Right forelimb (tissue), 1 donor: ENCODE measurements at regions not wholly inside any gene's neighbourhood (a gene's known extent, or its start where the extent isn't known, plus 50 kb on each side); places are given as distances from the start of the nearest gene placed in this dataset.

ENCODE experiments used
- DNase-seq: peaks from one replicate; pipeline ENCODE4 v3.0.0-alpha.2; 2018

DNA sequence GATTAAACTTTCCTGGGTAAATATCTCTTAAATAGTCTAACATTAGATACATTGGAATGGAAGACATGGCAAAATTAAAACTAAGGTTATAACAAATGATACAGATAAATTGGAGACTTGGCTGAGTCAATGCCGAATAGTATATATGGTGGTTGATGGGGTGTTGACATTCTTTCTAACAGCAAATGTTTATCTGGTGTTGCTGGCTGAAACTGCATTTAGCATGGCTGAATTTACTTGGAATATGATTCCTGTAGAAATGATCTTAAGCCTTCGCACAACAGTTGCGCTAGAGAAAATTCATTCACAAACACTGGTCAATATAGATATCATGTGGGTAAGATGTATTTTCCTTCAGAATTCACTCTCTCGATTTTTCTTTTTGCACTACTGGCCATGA lies 646.0 kb upstream of the CXADR start:
- no peak for DNase-seq

DNA sequence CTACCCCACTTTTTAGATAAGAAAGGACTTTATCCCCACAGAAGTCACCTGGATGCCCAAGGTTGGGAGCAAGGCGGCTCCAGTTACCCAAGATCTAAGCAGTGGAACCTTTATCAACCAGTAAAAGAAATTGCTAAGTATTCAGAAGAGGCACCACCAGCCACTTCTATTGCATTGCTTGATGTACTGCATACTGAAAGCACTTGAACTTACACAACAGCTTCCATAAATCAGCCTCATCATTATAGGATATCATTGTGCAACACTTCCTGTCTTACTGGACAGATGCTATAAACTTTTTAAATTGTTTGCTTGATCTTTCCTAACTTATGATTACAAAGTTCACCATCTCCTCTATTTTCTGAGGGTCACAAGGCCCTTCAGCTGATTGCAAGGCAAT lies 642.7 kb upstream of the CXADR start:
- no peak for DNase-seq

DNA sequence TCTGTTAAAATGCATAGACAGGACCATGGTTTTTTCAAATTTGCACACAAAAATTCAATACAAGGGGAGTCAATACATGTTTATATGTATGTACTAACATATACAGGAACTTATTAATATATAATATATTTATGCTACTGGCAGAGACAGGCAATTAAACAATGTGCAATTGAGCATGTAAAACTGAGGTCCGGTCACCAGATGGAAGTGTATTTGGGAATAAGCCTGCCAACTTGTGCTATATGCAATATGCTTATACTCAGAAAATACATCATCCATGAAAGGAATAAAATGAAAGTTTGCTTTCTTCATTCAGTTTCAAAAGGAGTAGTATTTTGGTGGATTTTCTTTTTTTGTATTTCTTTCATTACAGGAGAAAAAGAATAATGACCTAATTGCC lies 640.2 kb upstream of the CXADR start:
- DNase-seq, result no peak

DNA sequence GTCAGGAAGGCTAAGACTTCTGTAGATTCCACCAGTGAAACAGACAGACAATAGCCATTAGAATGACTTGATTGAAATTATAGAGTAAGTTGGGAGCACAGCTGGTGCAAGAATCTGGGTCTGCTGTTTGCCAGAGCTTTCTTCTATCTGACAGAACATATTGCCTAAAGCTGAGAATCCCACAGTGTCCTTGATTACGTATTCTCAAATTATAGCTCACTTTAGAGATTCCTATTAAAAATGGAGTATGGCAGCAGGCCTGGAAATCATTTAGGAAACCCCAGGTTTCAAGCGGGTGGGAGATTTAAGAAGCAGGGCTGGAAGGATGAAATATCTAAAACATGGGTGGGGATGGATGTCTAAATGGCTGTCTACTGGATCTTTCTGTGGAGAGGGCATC lies 639.7 kb upstream of the CXADR start:
- no peak for DNase-seq

DNA sequence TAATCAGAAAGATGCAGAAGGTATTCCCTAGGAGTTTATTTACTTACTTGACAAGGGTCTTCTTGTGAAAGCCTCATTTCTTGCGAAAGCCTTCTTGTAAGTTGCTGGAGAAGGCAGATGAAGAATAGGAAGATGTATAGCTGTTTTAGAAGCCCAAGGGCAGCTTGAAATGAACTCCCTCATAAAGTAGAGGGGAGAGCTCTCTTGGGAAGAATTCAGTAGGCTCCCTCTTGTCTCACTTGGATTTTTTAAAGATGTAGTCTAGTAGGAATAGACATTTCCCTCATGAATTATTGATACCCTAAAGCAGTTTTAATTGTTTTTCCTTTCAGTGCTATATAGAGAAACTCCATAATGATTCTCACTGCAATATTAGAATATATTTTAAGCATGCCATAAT lies 639.2 kb upstream of the CXADR start:
- DNase-seq, result no peak

- no peak for DNase-seq
These were observed 633.4 kb upstream of the CXADR start for GRCh38 chr21:16879479-16879878.

DNA sequence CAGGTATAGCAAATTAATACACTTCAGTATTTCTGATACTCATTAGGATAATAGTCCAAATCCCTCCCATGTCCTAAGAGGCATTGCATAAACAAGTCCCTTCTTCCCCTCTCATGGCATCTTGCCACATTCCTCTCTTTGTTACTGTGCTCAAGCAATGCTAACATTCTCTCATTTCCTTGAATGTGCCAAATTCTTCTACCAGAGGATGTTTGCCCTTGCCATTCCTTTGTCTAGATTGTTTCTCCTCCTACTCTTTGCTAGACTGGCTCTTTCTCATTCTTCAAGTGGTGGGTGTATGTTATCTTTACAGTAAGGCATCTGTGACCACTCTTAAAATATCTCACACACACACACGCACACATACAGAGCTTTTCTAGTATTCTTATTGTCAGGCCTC lies 621.0 kb upstream of the CXADR start:
- DNase-seq, result no peak

DNA sequence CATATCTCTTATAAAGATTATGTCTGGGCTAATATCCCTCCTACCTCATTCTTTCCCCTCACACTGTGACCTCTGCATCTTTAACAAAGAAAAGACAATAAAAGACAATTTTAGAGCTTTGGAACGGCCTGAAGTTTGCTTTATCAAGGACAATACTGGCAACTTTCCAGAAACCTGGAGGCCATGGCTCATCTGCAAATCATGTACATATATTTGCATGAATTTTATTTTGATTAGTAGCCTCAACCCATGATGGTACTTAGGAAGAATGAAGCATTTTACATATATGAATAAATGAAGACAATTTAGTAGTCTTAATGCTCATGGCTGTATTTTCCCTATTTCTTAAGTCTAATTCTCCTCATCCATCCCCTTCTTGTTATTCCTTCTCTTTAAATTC lies 612.2 kb upstream of the CXADR start:
- DNase-seq, result no peak

DNA sequence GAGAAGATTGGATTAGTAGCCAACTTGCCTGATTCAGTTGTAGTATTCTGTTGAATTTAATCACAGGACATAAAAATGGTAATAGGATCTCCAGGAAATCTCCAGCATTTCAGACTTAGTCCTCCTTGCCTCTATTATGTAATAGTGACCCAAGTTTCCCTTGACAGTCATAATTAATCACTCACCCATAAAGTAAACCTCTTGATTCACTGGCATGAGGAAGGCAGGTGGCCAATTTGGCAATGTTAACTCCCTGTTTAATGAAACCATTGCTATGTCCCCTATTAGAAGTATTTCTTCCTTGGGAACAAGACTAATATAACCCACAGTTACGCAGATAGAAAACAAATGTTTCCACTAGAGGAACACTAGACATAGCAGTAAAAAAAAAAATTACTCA lies 604.8 kb upstream of the CXADR start:
- DNase-seq, result no peak

DNA sequence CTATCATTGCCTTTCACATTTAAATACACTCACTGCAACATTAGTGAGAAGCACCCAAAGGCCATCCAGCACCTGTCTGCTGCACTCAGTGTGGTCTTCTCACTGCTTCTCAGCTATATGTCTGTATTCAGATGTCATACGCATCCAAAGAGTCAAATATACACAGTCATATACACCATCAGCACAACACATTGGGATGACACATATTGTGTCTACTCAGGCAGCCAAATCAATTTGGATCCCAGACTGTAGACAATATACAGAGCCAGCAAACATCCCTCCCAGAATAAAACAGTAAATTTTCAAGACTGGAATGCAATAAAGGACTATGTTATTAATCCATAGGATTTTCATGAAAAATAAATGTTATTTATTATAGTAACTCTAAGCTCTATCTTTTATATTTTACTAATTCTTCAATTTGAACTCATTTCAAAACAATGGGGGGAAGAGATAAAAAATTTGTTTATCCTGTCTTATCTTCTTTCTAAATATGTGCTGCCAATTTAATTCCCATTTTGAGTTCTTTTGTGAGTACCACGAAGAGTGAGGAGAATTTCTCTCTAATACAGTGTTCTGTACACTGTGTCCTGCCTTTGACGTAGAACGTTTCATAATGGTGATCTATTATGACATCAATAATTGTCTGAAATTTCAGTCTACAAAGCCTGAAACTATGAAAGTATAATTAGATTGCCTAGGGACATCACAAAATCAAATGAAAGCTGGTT lies 602.2 kb upstream of the CXADR start:
- no peak for DNase-seq

GRCh38 chr21:16911166-16911607 lies 601.7 kb upstream of the CXADR start:
- no peak for DNase-seq

DNA sequence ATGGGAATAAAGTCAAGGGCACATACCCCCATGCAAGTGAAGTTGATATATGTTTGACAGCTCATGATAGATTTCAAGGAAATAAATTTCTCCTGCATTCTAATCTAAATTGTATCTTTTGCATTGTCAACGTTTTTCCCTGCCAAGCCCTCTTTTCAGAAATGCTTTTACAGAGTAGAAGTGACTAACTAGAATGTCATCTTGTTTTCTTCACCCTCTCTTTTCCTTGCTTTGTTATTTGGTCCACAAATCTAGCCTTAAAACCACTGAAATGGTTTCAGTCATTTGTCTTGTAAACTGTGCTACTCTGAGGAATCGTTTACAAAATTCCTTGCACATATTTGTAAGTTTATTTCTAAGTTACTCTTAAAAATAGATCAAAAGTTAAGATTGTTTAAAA lies 600.8 kb upstream of the CXADR start:
- DNase-seq, result no peak

- no peak for DNase-seq
These were observed 599.8 kb upstream of the CXADR start for GRCh38 chr21:16913010-16913409.

GRCh38 chr21:16928439-16928838 lies 584.4 kb upstream of the CXADR start:
- DNase-seq, result no peak

DNA sequence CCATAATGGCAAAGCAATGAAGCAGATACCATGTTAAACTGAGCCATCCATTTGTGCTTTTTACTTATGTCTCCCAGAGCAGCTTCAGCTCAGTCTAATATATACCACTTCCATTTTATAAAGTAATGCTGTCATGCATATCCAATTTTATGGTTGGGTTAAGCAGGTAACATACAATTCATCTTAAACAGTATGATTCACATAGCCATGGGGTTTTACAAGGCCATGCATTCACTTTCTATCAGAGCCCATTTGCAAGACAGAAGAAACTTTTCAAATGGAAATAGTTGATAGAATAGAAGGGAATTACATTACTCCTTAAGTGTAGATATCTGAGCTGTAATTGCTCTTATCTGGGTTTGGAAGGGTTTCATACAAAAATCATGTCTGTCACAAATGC lies 580.5 kb upstream of the CXADR start:
- no peak for DNase-seq

DNA sequence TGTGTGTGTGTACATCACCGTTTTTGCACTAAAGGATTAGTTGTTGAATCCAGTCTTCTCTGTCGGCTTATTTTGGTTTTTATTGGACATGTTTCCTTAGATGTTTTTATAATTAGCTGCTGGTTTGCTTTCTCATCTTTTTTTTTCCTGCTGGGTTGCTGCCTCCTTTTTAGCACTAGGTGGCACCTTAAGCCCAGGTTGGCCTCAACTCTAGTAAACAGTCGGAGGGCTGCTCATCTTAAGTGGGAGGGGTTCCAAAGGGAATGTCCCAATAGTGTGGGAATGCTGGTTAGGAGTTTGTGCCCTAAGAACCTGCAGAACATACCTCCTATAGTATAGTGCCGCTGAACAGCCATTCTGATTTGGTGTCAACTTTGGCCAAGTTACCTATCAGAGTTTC lies 570.1 kb upstream of the CXADR start:
- no peak for DNase-seq

GRCh38 chr21:16943231-16943630 lies 569.6 kb upstream of the CXADR start:
- no peak for DNase-seq

DNA sequence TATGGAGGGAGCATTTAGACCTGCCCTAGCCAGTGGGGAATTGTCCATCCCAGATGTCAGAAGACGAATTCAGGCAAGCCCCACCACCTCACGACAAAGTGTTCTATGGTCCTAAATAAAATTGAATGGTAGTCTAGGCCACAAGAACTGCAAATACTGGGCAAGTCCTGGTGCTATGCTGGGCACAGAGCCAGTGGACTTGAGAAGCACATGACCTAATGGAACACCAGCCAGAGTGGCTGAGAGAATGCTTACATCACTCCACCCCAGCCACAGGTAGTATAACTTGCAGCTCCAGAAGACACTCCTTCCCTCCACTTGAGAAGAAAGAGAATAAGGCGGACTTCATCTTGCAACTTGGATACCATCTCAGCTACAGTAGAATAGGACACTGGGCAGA lies 567.3 kb upstream of the CXADR start:
- DNase-seq, result no peak

- DNase-seq, result no peak
These were observed 556.0 kb upstream of the CXADR start for GRCh38 chr21:16956824-16957223.

DNA sequence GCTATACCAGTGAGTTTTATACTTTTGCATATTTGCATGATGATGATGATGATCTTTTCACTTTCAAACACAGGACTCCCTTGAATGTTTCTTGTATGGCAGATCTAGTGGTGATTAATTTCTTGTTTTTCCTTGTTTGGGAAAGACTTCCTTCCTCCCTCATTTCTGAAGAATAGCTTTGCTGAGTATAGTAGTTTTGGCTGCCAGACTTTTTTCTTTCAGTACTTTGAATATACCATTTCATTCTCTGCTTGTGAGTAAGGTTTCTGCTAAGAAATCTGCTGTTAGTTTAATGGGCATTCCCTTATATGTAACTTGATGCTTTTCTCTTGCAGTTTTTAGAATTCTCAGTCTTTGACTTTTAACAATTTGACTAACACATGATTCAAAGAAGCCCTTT lies 547.4 kb upstream of the CXADR start:
- no peak for DNase-seq

- DNase-seq, result no peak
These were observed 544.4 kb upstream of the CXADR start for GRCh38 chr21:16968436-16968835.

DNA sequence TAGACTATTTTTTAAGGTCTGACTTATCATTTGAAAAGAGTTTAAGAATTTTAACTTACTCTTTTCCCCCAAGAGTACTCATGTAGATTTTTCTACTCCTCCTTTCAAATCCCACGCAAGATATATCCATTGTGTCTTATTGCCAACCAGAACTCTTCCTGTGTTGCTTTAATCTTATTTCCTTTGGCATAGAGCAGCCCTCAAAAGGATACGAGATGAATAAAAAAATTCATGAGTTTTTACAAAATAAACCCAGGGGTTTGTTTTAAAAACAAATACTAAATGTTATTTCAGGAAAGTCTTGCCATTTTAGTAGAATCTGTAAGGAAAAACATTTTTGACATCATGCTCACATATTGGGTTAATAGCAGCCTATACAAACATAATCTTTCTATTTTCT lies 543.2 kb upstream of the CXADR start:
- DNase-seq, result no peak

- DNase-seq, result no peak
These were observed 538.8 kb upstream of the CXADR start for GRCh38 chr21:16974060-16974459.

DNA sequence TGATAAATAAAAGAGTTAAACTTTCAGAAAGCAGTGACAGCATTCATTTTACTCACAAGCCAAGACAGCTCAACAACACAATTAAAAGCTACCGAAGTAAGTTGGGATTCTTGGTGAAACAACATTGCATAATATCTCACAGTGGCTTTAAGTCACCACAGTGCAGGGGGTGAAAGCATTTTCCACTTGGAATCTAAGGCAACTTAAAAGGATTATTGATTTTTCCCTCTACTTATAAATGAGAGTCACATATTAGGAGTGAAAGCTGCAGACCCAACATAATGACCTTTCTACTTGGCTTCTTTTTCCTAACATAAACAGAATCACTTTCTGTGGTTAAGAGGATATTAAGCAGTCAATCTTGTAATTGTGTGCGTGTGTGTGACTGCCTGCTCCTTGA lies 536.6 kb upstream of the CXADR start:
- no peak for DNase-seq

DNA sequence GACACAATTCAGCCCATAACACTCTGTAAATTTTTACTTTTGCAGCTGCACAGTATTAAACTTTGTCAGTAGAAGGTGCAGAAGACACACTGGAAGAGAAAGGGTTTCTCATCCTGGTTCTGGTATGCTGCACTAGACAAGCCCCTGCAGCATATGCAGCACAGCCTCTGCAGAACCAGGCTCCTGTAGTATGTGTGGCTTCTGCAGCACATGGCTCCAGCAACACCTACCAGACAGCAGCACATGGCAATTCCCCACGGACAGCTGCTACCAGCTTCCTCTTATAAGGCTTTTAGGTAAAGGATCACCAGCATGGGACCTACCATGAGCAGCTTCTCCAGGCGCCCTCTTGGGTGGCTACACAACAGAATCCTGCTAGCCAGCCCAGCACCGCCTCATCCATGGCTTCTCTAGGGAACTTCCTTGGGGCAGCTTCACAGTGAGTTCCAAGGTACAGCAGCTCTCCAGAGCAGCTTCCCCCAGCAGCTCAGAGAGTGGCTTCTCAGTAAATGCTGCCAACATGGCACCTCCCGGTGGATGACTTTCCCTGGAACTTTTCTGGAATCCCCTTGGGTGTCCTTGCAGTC lies 534.4 kb upstream of the CXADR start:
- no peak for DNase-seq
